NAMALWA (cell line): ENCODE measurements at regions not wholly inside any gene's neighbourhood (a gene's known extent, or its start where the extent isn't known, plus 50 kb on each side); places are given as distances from the start of the nearest gene placed in this dataset.
"Not testable (repeated sequence)": the region's sequence is repeated elsewhere in the genome, so short reads cannot be mapped to it uniquely, and the experiment has no call there.

Source experiments
- DNase-seq: peaks from one replicate; pipeline ENCODE4 v3.0.0-alpha.2; 2015; ENCODE audit warnings: low spot score

- DNase-seq, result not testable (repeated sequence)
Observed at GRCh38 chr2:111366641-111367029, 245.9 kb downstream of the BCL2L11 start.

GRCh38 chr2:111367080-111367479 is 246.4 kb downstream of the BCL2L11 start:
- DNase-seq, result not testable (repeated sequence)

GRCh38 chr2:111367871-111368270 is 247.2 kb downstream of the BCL2L11 start:
- not testable (repeated sequence) for DNase-seq

GRCh38 chr2:111368288-111368687 is 247.6 kb downstream of the BCL2L11 start:
- DNase-seq, result not testable (repeated sequence)

GRCh38 chr2:111373060-111373459 is 252.3 kb downstream of the BCL2L11 start:
- DNase-seq, result not testable (repeated sequence)

- DNase-seq, result not testable (repeated sequence)
Observed at GRCh38 chr2:111373989-111374388, 253.3 kb downstream of the BCL2L11 start.

- not testable (repeated sequence) for DNase-seq
Observed at GRCh38 chr2:111374734-111375133, 254.0 kb downstream of the BCL2L11 start.

- not testable (repeated sequence) for DNase-seq
Observed at GRCh38 chr2:111375320-111375883, 254.7 kb downstream of the BCL2L11 start.

GRCh38 chr2:111376272-111376970 is 255.7 kb downstream of the BCL2L11 start:
- not testable (repeated sequence) for DNase-seq

GRCh38 chr2:111376971-111377352 is 256.2 kb downstream of the BCL2L11 start:
- DNase-seq, result not testable (repeated sequence)

- not testable (repeated sequence) for DNase-seq
Observed at GRCh38 chr2:111377386-111377959, 256.8 kb downstream of the BCL2L11 start.

GRCh38 chr2:111378348-111378747 is 257.6 kb downstream of the BCL2L11 start:
- DNase-seq, result not testable (repeated sequence)

GRCh38 chr2:111380733-111381439 is 260.2 kb downstream of the BCL2L11 start:
- not testable (repeated sequence) for DNase-seq

GRCh38 chr2:111381530-111382306 is 261.0 kb downstream of the BCL2L11 start:
- not testable (repeated sequence) for DNase-seq

GRCh38 chr2:111382507-111382906 is 261.8 kb downstream of the BCL2L11 start:
- not testable (repeated sequence) for DNase-seq

- not testable (repeated sequence) for DNase-seq
Observed at GRCh38 chr2:111383311-111383710, 262.6 kb downstream of the BCL2L11 start.

- DNase-seq, result not testable (repeated sequence)
Observed at GRCh38 chr2:111385226-111385957, 264.7 kb downstream of the BCL2L11 start.

- DNase-seq, result not testable (repeated sequence)
Observed at GRCh38 chr2:111390605-111391004, 269.9 kb downstream of the BCL2L11 start.

- DNase-seq, result not testable (repeated sequence)
Observed at GRCh38 chr2:111395350-111396128, 274.8 kb downstream of the BCL2L11 start.

- not testable (repeated sequence) for DNase-seq
Observed at GRCh38 chr2:111400598-111401253, 280.0 kb downstream of the BCL2L11 start.
